ENCODE measurements at regions not wholly inside any gene's neighbourhood (a gene's known extent, or its start where the extent isn't known, plus 50 kb on each side); places are given as distances from the start of the nearest gene placed in this dataset.

DNA sequence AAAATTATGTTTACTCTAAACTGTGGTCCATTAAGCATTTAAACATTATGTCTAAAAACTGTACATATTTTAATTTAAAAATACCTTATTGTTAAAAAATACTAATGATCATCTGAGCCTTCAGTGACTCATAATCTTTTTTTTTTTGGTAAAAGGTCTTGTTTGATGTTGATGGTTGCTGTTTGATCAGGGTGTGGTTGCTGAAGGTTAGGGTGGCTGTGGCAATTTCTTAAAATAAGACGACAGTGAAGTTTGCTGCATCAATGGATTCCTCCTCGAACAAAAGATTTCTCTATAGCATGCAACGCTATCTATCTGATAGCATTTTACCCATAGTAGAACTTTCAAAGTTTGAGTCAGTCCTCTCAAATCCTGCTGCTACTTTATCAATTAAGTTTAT, 180.0 kb upstream of the AHR start:
- H3K27ac ChIP-seq: no peak overlapping the region
- no peak for DNase-seq
- no peaks in the 10 kb centered on the region for H3K27me3 ChIP-seq (replicated peaks)
- in situ Hi-C loops (cut with HindIII; ENCODE audit: low pct_ligation_motif_present, low sequenced_read_pairs): no loop called here
- H3K36me3 ChIP-seq (replicated peaks): no peaks in the 10 kb centered on the region
- TF ChIP-seq, protein P1, sequence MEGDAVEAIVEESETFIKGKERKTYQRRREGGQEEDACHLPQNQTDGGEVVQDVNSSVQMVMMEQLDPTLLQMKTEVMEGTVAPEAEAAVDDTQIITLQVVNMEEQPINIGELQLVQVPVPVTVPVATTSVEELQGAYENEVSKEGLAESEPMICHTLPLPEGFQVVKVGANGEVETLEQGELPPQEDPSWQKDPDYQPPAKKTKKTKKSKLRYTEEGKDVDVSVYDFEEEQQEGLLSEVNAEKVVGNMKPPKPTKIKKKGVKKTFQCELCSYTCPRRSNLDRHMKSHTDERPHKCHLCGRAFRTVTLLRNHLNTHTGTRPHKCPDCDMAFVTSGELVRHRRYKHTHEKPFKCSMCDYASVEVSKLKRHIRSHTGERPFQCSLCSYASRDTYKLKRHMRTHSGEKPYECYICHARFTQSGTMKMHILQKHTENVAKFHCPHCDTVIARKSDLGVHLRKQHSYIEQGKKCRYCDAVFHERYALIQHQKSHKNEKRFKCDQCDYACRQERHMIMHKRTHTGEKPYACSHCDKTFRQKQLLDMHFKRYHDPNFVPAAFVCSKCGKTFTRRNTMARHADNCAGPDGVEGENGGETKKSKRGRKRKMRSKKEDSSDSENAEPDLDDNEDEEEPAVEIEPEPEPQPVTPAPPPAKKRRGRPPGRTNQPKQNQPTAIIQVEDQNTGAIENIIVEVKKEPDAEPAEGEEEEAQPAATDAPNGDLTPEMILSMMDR (IDR thresholded peaks at IDR 0.05; ENCODE audit: low read depth, low read length, missing control alignments): no peak
- H3K4me3 ChIP-seq (ENCODE audit: low read depth, low read length): no peak overlapping the region

DNA sequence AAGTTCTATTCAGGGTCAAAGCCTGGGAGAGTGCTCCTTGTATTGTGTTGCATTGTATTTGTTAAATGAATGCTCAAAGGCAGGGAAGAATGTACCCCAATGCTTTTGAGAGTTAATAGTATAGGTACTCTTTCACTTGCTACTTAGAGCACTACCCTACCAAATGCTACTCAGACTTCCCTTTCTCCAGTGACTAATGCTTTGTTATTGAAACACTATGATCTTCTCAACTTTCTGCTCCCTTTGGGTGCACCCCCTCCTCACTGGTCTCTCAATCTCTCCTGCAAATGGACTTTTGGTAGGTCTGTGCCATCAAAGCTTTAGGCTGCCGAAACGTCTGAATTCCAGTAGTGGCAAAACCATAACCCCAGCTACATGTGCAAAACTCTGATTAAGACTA, 177.7 kb upstream of the AHR start:
- TF ChIP-seq, protein P1 (IDR thresholded peaks at IDR 0.05; ENCODE audit: low read depth, low read length, missing control alignments): no peak

DNA sequence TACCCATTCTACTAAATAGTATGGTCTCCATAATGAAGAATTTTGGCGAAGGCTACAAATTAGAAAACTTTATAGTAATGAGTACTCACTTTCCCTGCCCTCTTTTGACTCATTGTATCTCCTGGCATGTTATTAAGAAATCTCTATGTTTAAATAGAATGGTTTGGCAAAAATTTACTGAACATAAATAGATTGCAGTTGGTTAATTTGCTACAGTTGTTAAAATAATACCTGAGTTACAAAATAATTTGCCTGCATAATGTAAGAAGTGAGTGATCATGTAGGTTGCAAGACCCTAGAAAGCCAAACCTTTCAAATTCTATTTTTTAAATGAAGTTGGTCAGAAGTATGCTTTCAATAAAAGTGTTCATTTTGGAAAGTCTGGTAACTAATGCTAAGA, 176.8 kb upstream of the AHR start:
- no peaks in the 10 kb centered on the region for H3K27me3 ChIP-seq (replicated peaks)
- H3K36me3 ChIP-seq (replicated peaks): no peaks in the 10 kb centered on the region
- in situ Hi-C loops (cut with HindIII; ENCODE audit: low pct_ligation_motif_present, low sequenced_read_pairs): no loop called here
- H3K27ac ChIP-seq: no peak overlapping the region
- TF ChIP-seq, protein P1 (IDR thresholded peaks at IDR 0.05; ENCODE audit: low read depth, low read length, missing control alignments): no peak
- DNase-seq: no peak
- H3K4me3 ChIP-seq (ENCODE audit: low read depth, low read length): no peak overlapping the region

More for the DNA sequence above, 177.7 kb upstream of the AHR start:
- Histone ChIP-seq H3K4me3 (ENCODE audit: low read depth, low read length) (no peak overlapping the region), H3K27me3 (replicated peaks) (no peaks in the 10 kb centered on the region), H3K36me3 (replicated peaks) (no peaks in the 10 kb centered on the region), H3K27ac (no peak overlapping the region)
- no peak for DNase-seq
- in situ Hi-C loops (cut with HindIII; ENCODE audit: low pct_ligation_motif_present, low sequenced_read_pairs): no loop called here

DNA sequence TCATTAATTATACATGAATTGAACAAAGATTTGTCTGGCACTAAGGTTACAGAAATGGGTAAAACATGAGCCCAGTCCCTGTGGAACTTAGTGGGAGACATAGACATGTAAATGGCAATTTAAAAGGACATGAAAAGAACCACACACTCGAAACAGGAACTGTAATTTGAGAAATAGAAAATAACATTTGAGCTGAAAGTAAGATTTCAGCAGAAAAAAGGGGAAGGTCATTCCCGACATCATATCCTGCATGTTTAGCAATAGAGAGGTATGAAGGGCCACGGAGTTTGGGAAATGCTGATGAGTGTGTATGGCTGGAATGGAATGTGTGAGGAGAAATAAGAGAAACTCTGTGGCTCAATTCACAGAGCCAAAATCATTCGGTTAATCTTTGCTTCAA, 175.4 kb upstream of the AHR start:
- Histone ChIP-seq H3K4me3 (ENCODE audit: low read depth, low read length) (no peak overlapping the region), H3K27me3 (replicated peaks) (no peaks in the 10 kb centered on the region), H3K27ac (peak overlapping the region; percentile 72), H3K36me3 (replicated peaks) (no peaks in the 10 kb centered on the region)
- TF ChIP-seq, protein P1 (IDR thresholded peaks at IDR 0.05; ENCODE audit: low read depth, low read length, missing control alignments): no peak
- in situ Hi-C loops (cut with HindIII; ENCODE audit: low pct_ligation_motif_present, low sequenced_read_pairs): no loop called here
- DNase-seq: peak; percentile 82

DNA sequence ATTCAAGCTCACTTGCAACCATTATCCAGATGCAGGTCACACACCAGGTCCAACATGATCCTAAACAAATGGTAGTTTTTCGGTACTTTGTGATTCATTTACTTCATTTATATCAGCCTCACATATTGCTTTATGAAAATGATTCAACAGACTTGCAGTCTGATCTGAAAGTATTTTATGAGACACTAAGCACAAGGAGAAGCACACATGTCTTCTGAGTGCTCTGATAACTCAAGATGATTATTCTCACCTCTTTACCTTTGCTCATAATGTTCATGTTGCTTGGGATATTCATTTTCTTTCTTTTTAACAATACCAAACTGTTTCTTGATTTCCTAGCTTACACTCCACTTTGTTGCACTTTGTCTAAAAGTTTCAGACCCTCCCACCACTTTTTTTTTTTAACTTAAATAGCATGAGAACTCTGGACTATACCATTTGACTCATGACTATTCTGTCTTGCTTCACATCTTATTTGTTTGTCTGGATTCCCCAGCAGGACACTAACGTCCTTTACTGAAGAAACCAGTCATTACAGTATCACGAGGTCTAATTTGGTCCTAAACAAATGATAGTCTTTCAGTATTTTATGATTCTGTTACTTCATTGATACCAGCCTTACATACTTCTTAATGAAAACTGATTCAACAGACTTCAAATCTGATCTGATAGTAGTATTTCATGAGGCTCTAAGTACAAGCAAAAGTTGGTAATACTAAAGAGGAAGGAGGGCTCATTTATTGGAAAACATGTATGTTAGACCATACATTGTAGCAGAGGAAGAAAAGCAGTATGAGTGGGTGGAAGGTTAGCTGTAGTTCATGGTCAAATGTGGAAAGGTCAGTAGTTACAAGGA, 171.8 kb upstream of the AHR start:
- Histone ChIP-seq H3K4me3 (ENCODE audit: low read depth, low read length) (no peak overlapping the region), H3K36me3 (replicated peaks) (no peaks in the 10 kb centered on the region), H3K27me3 (replicated peaks) (no peaks in the 10 kb centered on the region), H3K27ac (no peak overlapping the region)
- TF ChIP-seq, protein P1 (IDR thresholded peaks at IDR 0.05; ENCODE audit: low read depth, low read length, missing control alignments): no peak
- DNase-seq: no peak
- in situ Hi-C loops (cut with HindIII; ENCODE audit: low pct_ligation_motif_present, low sequenced_read_pairs): no loop called here

DNA sequence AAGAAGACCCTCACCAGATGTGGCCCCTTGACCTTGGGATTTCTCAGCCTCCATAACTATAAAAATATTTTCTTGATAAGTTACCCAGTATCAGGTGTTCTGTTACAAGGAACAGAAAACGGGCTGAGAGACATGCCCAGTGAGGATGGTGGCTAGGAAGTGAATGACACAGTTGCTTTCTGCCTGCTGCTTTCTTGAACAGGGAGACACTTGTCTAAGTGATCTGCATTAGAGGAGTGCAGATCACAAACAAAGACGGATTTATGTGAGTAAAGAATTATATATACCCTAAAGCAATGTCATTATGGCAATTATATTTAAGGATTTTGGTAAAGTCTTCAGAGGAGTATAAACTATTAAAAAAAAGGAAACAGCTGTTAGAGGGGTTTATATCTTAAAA, 169.2 kb upstream of the AHR start:
- Histone ChIP-seq H3K27ac (no peak overlapping the region), H3K36me3 (replicated peaks) (no peaks in the 10 kb centered on the region), H3K4me3 (ENCODE audit: low read depth, low read length) (no peak overlapping the region), H3K27me3 (replicated peaks) (no peaks in the 10 kb centered on the region)
- DNase-seq: no peak
- in situ Hi-C loops (cut with HindIII; ENCODE audit: low pct_ligation_motif_present, low sequenced_read_pairs): no loop called here
- TF ChIP-seq, protein P1 (IDR thresholded peaks at IDR 0.05; ENCODE audit: low read depth, low read length, missing control alignments): no peak

Measured in brain microvascular endothelial cell (primary cell).